ENCODE measurements at regions not wholly inside any gene's neighbourhood (a gene's known extent, or its start where the extent isn't known, plus 50 kb on each side); places are given as distances from the start of the nearest gene placed in this dataset.
"Not testable (repeated sequence)": the region's sequence is repeated elsewhere in the genome, so short reads cannot be mapped to it uniquely, and the experiment has no call there.

- Histone ChIP-seq H3K9ac (ENCODE audit: extremely low read depth, low read length, poor library complexity, severe bottlenecking) (no peak overlapping the region), H3K36me3 (ENCODE audit: control insufficient read depth, insufficient read depth, low read length) (no peaks in the 10 kb centered on the region), H3K27me3 (ENCODE audit: control insufficient read depth, insufficient read depth, low read length, poor library complexity, severe bottlenecking) (no peaks in the 10 kb centered on the region), H3K4me3 (ENCODE audit: low read length) (no peak overlapping the region), H3K4me1 (ENCODE audit: control insufficient read depth, insufficient read depth, low read length) (no peaks in the 10 kb centered on the region), H3K27ac (ENCODE audit: low read depth, low read length) (no peak overlapping the region), H3K9me3 (ENCODE audit: control insufficient read depth, low read length) (peaks cover 8% of the 10 kb centered on the region)
- H3K4me3 Mint-ChIP-seq: no peak overlapping the region
- TF ChIP-seq, protein P1, sequence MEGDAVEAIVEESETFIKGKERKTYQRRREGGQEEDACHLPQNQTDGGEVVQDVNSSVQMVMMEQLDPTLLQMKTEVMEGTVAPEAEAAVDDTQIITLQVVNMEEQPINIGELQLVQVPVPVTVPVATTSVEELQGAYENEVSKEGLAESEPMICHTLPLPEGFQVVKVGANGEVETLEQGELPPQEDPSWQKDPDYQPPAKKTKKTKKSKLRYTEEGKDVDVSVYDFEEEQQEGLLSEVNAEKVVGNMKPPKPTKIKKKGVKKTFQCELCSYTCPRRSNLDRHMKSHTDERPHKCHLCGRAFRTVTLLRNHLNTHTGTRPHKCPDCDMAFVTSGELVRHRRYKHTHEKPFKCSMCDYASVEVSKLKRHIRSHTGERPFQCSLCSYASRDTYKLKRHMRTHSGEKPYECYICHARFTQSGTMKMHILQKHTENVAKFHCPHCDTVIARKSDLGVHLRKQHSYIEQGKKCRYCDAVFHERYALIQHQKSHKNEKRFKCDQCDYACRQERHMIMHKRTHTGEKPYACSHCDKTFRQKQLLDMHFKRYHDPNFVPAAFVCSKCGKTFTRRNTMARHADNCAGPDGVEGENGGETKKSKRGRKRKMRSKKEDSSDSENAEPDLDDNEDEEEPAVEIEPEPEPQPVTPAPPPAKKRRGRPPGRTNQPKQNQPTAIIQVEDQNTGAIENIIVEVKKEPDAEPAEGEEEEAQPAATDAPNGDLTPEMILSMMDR (conservative IDR thresholded peaks at IDR 0.05): no peak
- H3K27me3 Mint-ChIP-seq (ENCODE audit: insufficient read depth): no peaks in the 10 kb centered on the region
- H3K27ac Mint-ChIP-seq: no peak overlapping the region
- no peaks in the 10 kb centered on the region for H3K4me1 Mint-ChIP-seq
- WGBS, 2 experiments (ENCODE audit: insufficient coverage in 1 of 2, insufficient read length in 1 of 2): 95 to 100% methylated on average over 1 to 4 of the region's 4 CpGs
- peaks cover 18% of the 10 kb centered on the region for H3K9me3 Mint-ChIP-seq
- no peak for DNase-seq
- no peaks in the 10 kb centered on the region for H3K36me3 Mint-ChIP-seq (ENCODE audit: low read depth)
Observed at GRCh38 chr5:156076912-156077311, 250.1 kb upstream of the SGCD start.

DNA sequence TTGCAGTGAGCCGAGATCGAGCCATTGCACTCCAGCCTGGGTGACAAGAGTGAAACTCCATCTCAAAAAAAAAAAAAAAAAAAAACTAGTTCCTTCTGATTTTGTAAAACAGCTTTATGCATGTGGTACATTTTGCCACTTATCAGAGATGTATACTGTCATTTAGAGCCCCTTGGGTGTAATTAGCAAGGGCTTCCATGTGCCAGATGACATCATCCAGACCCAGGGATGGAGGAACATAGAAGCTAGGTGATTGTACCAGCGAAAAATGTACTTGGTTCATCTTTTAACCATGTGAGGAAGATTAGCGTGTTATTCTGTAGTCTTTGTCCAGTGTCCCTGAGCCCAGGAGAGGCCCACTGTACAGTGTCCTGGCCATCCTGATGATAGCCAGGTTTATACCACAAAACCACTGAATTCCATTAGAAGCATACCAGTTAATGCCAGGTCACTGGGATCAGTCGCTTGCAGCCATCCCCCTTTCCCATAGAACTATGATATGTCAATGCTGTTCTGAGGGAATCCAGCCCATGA, 239.3 kb upstream of the SGCD start:
- WGBS, 2 experiments (ENCODE audit: insufficient coverage in 1 of 2, insufficient read length in 1 of 2): 92 to 100% methylated on average over 2 to 5 of the region's 5 CpGs
- Mint-ChIP-seq H3K4me3 (no peak overlapping the region), H3K9me3 (peaks cover 37% of the 10 kb centered on the region), H3K27ac (no peak overlapping the region), H3K27me3 (ENCODE audit: insufficient read depth) (no peaks in the 10 kb centered on the region), H3K4me1 (no peaks in the 10 kb centered on the region), H3K36me3 (ENCODE audit: low read depth) (no peaks in the 10 kb centered on the region)
- no peak overlapping the region for H3K9ac ChIP-seq (ENCODE audit: extremely low read depth, low read length, poor library complexity, severe bottlenecking)
- H3K4me3 ChIP-seq (ENCODE audit: low read length): no peak overlapping the region
- TF ChIP-seq, protein P1 (conservative IDR thresholded peaks at IDR 0.05): no peak
- H3K27me3 ChIP-seq (ENCODE audit: control insufficient read depth, insufficient read depth, low read length, poor library complexity, severe bottlenecking): no peaks in the 10 kb centered on the region
- no peak overlapping the region for H3K27ac ChIP-seq (ENCODE audit: low read depth, low read length)
- no peaks in the 10 kb centered on the region for H3K4me1 ChIP-seq (ENCODE audit: control insufficient read depth, insufficient read depth, low read length)
- no peak for DNase-seq
- peaks cover 31% of the 10 kb centered on the region for H3K9me3 ChIP-seq (ENCODE audit: control insufficient read depth, low read length)
- H3K36me3 ChIP-seq (ENCODE audit: control insufficient read depth, insufficient read depth, low read length): no peaks in the 10 kb centered on the region

- not testable (repeated sequence) for H3K36me3 ChIP-seq (ENCODE audit: control insufficient read depth, insufficient read depth, low read length); H3K36me3 Mint-ChIP-seq (ENCODE audit: low read depth); H3K4me1 Mint-ChIP-seq; H3K27ac ChIP-seq (ENCODE audit: low read depth, low read length); H3K27me3 Mint-ChIP-seq (ENCODE audit: insufficient read depth); H3K4me1 ChIP-seq (ENCODE audit: control insufficient read depth, insufficient read depth, low read length); H3K4me3 ChIP-seq (ENCODE audit: low read length); H3K27me3 ChIP-seq (ENCODE audit: control insufficient read depth, insufficient read depth, low read length, poor library complexity, severe bottlenecking); DNase-seq; H3K27ac Mint-ChIP-seq; H3K4me3 Mint-ChIP-seq; H3K9ac ChIP-seq (ENCODE audit: extremely low read depth, low read length, poor library complexity, severe bottlenecking)
- peaks cover 39% of the 10 kb centered on the region for H3K9me3 Mint-ChIP-seq
- H3K9me3 ChIP-seq (ENCODE audit: control insufficient read depth, low read length): peaks cover 31% of the 10 kb centered on the region
- 92 to 93% methylated on average over 3 to 10 of the region's 10 CpGs for WGBS, 2 experiments (ENCODE audit: insufficient coverage in 1 of 2, insufficient read length in 1 of 2)
Observed at GRCh38 chr5:156089955-156090940, 236.7 kb upstream of the SGCD start.
